ENCODE measurements at regions not wholly inside any gene's neighbourhood (a gene's known extent, or its start where the extent isn't known, plus 50 kb on each side); places are given as distances from the start of the nearest gene placed in this dataset.
A peak's percentile ranks its signal among the peaks of the same experiment; 100 is the strongest.
"Not testable (repeated sequence)": the region's sequence is repeated elsewhere in the genome, so short reads cannot be mapped to it uniquely, and the experiment has no call there.

GRCh38 chr14:106081721-106082120 is 555.3 kb downstream of the TMEM121 start:
- not testable (repeated sequence) for H3K36me3 ChIP-seq (replicated peaks; ENCODE audit: control insufficient read depth, insufficient read depth, low read length); DNase-seq; H3K27me3 ChIP-seq (ENCODE audit: control insufficient read depth, insufficient read depth, low read length); H3K4me3 ChIP-seq (ENCODE audit: insufficient read depth, low read depth, low read length)

- Histone ChIP-seq H3K27me3 (ENCODE audit: control insufficient read depth, insufficient read depth, low read length) (no peaks in the 10 kb centered on the region), H3K36me3 (replicated peaks; ENCODE audit: control insufficient read depth, insufficient read depth, low read length) (no peaks in the 10 kb centered on the region), H3K4me3 (ENCODE audit: insufficient read depth, low read depth, low read length) (no peak overlapping the region)
- DNase-seq = no peak
Measured at GRCh38 chr14:106083082-106083481, 556.7 kb downstream of the TMEM121 start.

GRCh38 chr14:106087837-106088236 is 561.5 kb downstream of the TMEM121 start:
- Histone ChIP-seq H3K36me3 (replicated peaks; ENCODE audit: control insufficient read depth, insufficient read depth, low read length) (no peaks in the 10 kb centered on the region), H3K27me3 (ENCODE audit: control insufficient read depth, insufficient read depth, low read length) (no peaks in the 10 kb centered on the region), H3K4me3 (ENCODE audit: insufficient read depth, low read depth, low read length) (no peak overlapping the region)
- DNase-seq = no peak

GRCh38 chr14:106088860-106089259 is 562.5 kb downstream of the TMEM121 start:
- H3K27me3 ChIP-seq (ENCODE audit: control insufficient read depth, insufficient read depth, low read length); H3K4me3 ChIP-seq (ENCODE audit: insufficient read depth, low read depth, low read length); DNase-seq; H3K36me3 ChIP-seq (replicated peaks; ENCODE audit: control insufficient read depth, insufficient read depth, low read length): not testable (repeated sequence)

GRCh38 chr14:106094654-106095189 is 568.3 kb downstream of the TMEM121 start:
- no peaks in the 10 kb centered on the region for H3K27me3 ChIP-seq (ENCODE audit: control insufficient read depth, insufficient read depth, low read length)
- H3K36me3 ChIP-seq (replicated peaks; ENCODE audit: control insufficient read depth, insufficient read depth, low read length) = no peaks in the 10 kb centered on the region
- DNase-seq = peak; percentile 3
- H3K4me3 ChIP-seq (ENCODE audit: insufficient read depth, low read depth, low read length) = no peak overlapping the region

GRCh38 chr14:106107703-106108102 is 581.3 kb downstream of the TMEM121 start:
- DNase-seq = no peak
- H3K27me3 ChIP-seq (ENCODE audit: control insufficient read depth, insufficient read depth, low read length) = no peaks in the 10 kb centered on the region
- no peak overlapping the region for H3K4me3 ChIP-seq (ENCODE audit: insufficient read depth, low read depth, low read length)
- no peaks in the 10 kb centered on the region for H3K36me3 ChIP-seq (replicated peaks; ENCODE audit: control insufficient read depth, insufficient read depth, low read length)

GRCh38 chr14:106109337-106109736 is 583.0 kb downstream of the TMEM121 start:
- no peak overlapping the region for H3K4me3 ChIP-seq (ENCODE audit: insufficient read depth, low read depth, low read length)
- DNase-seq = no peak
- no peaks in the 10 kb centered on the region for H3K36me3 ChIP-seq (replicated peaks; ENCODE audit: control insufficient read depth, insufficient read depth, low read length)
- H3K27me3 ChIP-seq (ENCODE audit: control insufficient read depth, insufficient read depth, low read length) = no peaks in the 10 kb centered on the region

- no peaks in the 10 kb centered on the region for H3K36me3 ChIP-seq (replicated peaks; ENCODE audit: control insufficient read depth, insufficient read depth, low read length)
- no peaks in the 10 kb centered on the region for H3K27me3 ChIP-seq (ENCODE audit: control insufficient read depth, insufficient read depth, low read length)
- H3K4me3 ChIP-seq (ENCODE audit: insufficient read depth, low read depth, low read length) = no peak overlapping the region
- DNase-seq = no peak
Measured at GRCh38 chr14:106115401-106115800, 589.0 kb downstream of the TMEM121 start.

GRCh38 chr14:106116339-106116930 is 590.1 kb downstream of the TMEM121 start:
- not testable (repeated sequence) for DNase-seq; H3K4me3 ChIP-seq (ENCODE audit: insufficient read depth, low read depth, low read length)

GRCh38 chr14:106120101-106120500 is 593.7 kb downstream of the TMEM121 start:
- DNase-seq = no peak
- H3K27me3 ChIP-seq (ENCODE audit: control insufficient read depth, insufficient read depth, low read length) = no peaks in the 10 kb centered on the region
- H3K4me3 ChIP-seq (ENCODE audit: insufficient read depth, low read depth, low read length) = no peak overlapping the region
- no peaks in the 10 kb centered on the region for H3K36me3 ChIP-seq (replicated peaks; ENCODE audit: control insufficient read depth, insufficient read depth, low read length)

More at GRCh38 chr14:106116339-106116930, 590.1 kb downstream of the TMEM121 start:
- not testable (repeated sequence) for H3K27me3 ChIP-seq (ENCODE audit: control insufficient read depth, insufficient read depth, low read length); H3K36me3 ChIP-seq (replicated peaks; ENCODE audit: control insufficient read depth, insufficient read depth, low read length)

GRCh38 chr14:106129274-106129673 is 602.9 kb downstream of the TMEM121 start:
- no peak for DNase-seq
- H3K27me3 ChIP-seq (ENCODE audit: control insufficient read depth, insufficient read depth, low read length) = no peaks in the 10 kb centered on the region

GRCh38 chr14:106129904-106130661 is 603.7 kb downstream of the TMEM121 start:
- not testable (repeated sequence) for H3K4me3 ChIP-seq (ENCODE audit: insufficient read depth, low read depth, low read length); DNase-seq; H3K27me3 ChIP-seq (ENCODE audit: control insufficient read depth, insufficient read depth, low read length)

More at GRCh38 chr14:106129274-106129673, 602.9 kb downstream of the TMEM121 start:
- Histone ChIP-seq H3K4me3 (ENCODE audit: insufficient read depth, low read depth, low read length) (no peak overlapping the region), H3K36me3 (replicated peaks; ENCODE audit: control insufficient read depth, insufficient read depth, low read length) (no peaks in the 10 kb centered on the region)

GRCh38 chr14:106133126-106133525 is 606.7 kb downstream of the TMEM121 start:
- DNase-seq; H3K36me3 ChIP-seq (replicated peaks; ENCODE audit: control insufficient read depth, insufficient read depth, low read length); H3K4me3 ChIP-seq (ENCODE audit: insufficient read depth, low read depth, low read length); H3K27me3 ChIP-seq (ENCODE audit: control insufficient read depth, insufficient read depth, low read length): not testable (repeated sequence)

More at GRCh38 chr14:106129904-106130661, 603.7 kb downstream of the TMEM121 start:
- H3K36me3 ChIP-seq (replicated peaks; ENCODE audit: control insufficient read depth, insufficient read depth, low read length) = not testable (repeated sequence)

GRCh38 chr14:106134886-106135285 is 608.5 kb downstream of the TMEM121 start:
- H3K36me3 ChIP-seq (replicated peaks; ENCODE audit: control insufficient read depth, insufficient read depth, low read length) = no peaks in the 10 kb centered on the region
- DNase-seq = no peak
- no peak overlapping the region for H3K4me3 ChIP-seq (ENCODE audit: insufficient read depth, low read depth, low read length)
- H3K27me3 ChIP-seq (ENCODE audit: control insufficient read depth, insufficient read depth, low read length) = no peaks in the 10 kb centered on the region
